Testis (tissue), 2 donors: ENCODE measurements at regions not wholly inside any gene's neighbourhood (a gene's known extent, or its start where the extent isn't known, plus 50 kb on each side); places are given as distances from the start of the nearest gene placed in this dataset.
"Not testable (repeated sequence)": the region's sequence is repeated elsewhere in the genome, so short reads cannot be mapped to it uniquely, and the experiment has no call there.

ENCODE experiments used
- DNase-seq: peaks from one replicate; pipeline ENCODE4 v3.0.0-alpha.2; 2019
- H3K27ac ChIP-seq, 2 donors: fragments of 200-600 bp; sonication (generic); one replicate each; pipeline ENCODE4 v1.5.1; 2019
- H3K27me3 ChIP-seq: fragments of 200-600 bp; sonication (generic); one replicate; pipeline ENCODE4 v1.5.1; 2019
- H3K36me3 ChIP-seq: fragments of 200-600 bp; sonication (generic); one replicate; pipeline ENCODE4 v1.5.1; 2017; ENCODE audit warnings: low read depth; ENCODE audit errors: missing control alignments
- H3K4me1 ChIP-seq: fragments of 200-600 bp; sonication (generic); one replicate; pipeline ENCODE4 v1.5.1; 2019
- H3K4me3 ChIP-seq, 2 donors: fragments of 200-600 bp; sonication (generic); one replicate each; pipeline ENCODE4 v1.5.1; 2017 to 2019
- H3K9me3 ChIP-seq: fragments of 200-600 bp; sonication (generic); one replicate; pipeline ENCODE4 v1.5.1; 2017
- POLR2A ChIP-seq: fragments of 450-650 bp; IDR thresholded peaks from one replicate; pipeline ENCODE4 v1.6.1; 2017; ENCODE audit warnings: antibody characterized with exemption, mild to moderate bottlenecking, moderate library complexity
- WGBS, 2 donors: methylation state at CpG; one replicate each; pipeline ENCODE4 v1.1.5; 2018; 5-methylcytosine and 5-hydroxymethylcytosine counted together
- intact Hi-C: fragments of 100-400 bp; cut with DNase I; formaldehyde crosslinking; loops from one replicate; pipeline ENCODE4 v1.15.1; 2023; ENCODE audit warnings: low total_unique reads
- TF ChIP-seq, protein P1 (sequence below), 3 experiments: fragments of 450-650 bp in 2 of 3; fragments of 200-600 bp in 1 of 3; sonication (generic) in 1 of 3; IDR thresholded peaks; one replicate each; pipeline ENCODE4 v1.5.1; 2016 to 2019; ENCODE audit warnings: antibody characterized with exemption in 3 of 3, mild to moderate bottlenecking in 2 of 3, moderate library complexity in 1 of 3

- 64 to 78% methylated on average over 5 of the region's 5 CpGs for WGBS, 2 donors
- Histone ChIP-seq H3K36me3 (no peaks in the 10 kb centered on the region), H3K4me1 (no peaks in the 10 kb centered on the region), H3K27ac (peak overlapping the region in 1 of 2 donors; percentile 32), H3K27me3 (no peaks in the 10 kb centered on the region), H3K4me3 (no peak overlapping the region), H3K9me3 (no peaks in the 10 kb centered on the region)
- TF ChIP-seq, protein P1, sequence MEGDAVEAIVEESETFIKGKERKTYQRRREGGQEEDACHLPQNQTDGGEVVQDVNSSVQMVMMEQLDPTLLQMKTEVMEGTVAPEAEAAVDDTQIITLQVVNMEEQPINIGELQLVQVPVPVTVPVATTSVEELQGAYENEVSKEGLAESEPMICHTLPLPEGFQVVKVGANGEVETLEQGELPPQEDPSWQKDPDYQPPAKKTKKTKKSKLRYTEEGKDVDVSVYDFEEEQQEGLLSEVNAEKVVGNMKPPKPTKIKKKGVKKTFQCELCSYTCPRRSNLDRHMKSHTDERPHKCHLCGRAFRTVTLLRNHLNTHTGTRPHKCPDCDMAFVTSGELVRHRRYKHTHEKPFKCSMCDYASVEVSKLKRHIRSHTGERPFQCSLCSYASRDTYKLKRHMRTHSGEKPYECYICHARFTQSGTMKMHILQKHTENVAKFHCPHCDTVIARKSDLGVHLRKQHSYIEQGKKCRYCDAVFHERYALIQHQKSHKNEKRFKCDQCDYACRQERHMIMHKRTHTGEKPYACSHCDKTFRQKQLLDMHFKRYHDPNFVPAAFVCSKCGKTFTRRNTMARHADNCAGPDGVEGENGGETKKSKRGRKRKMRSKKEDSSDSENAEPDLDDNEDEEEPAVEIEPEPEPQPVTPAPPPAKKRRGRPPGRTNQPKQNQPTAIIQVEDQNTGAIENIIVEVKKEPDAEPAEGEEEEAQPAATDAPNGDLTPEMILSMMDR (IDR thresholded peaks at IDR 0.05): no peak
- TF ChIP-seq POLR2A: no peak
- DNase-seq: no peak
- intact Hi-C loops: no loop called here
These were observed 98.2 kb upstream of the CHD2 start for GRCh38 chr15:92801774-92802464.

DNA sequence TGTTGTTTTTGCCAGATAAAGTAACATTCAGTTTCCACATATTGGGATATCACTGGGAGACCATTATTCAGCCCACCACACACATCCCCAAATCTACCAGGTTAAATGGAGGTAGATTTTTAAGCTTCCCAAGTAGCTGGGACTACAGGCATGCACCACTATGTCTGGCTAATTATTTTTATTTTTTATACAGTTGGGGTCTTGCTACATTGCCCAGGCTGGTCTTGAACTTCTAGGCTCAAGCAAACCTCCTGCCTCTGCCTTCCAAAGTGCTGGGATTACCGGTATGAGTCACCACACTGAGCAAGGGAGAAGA is 96.6 kb upstream of the CHD2 start:
- no peaks in the 10 kb centered on the region for H3K36me3 ChIP-seq
- no peaks in the 10 kb centered on the region for H3K27me3 ChIP-seq
- TF ChIP-seq POLR2A: no peak
- TF ChIP-seq, protein P1 (IDR thresholded peaks at IDR 0.05): no peak
- no peaks in the 10 kb centered on the region for H3K4me1 ChIP-seq
- no peak overlapping the region for H3K4me3 ChIP-seq
- H3K9me3 ChIP-seq: no peaks in the 10 kb centered on the region
- H3K27ac ChIP-seq: peak overlapping the region in 1 of 2 donors; percentile 75
- 81 to 82% methylated on average over 1 of the region's 1 CpG for WGBS, 2 donors
- intact Hi-C loops: no loop called here
- DNase-seq: no peak

- no peak for TF ChIP-seq POLR2A
- TF ChIP-seq, protein P1 (IDR thresholded peaks at IDR 0.05): no peak
- peak overlapping the region; percentile 28 to 75 for H3K27ac ChIP-seq
- peak; percentile 37 for DNase-seq
- no peaks in the 10 kb centered on the region for H3K4me1 ChIP-seq
- WGBS, 2 donors: 57 to 70% methylated on average over 5 of the region's 5 CpGs
- H3K4me3 ChIP-seq: no peak overlapping the region
- H3K36me3 ChIP-seq: no peaks in the 10 kb centered on the region
- H3K9me3 ChIP-seq: no peaks in the 10 kb centered on the region
- H3K27me3 ChIP-seq: no peaks in the 10 kb centered on the region
- intact Hi-C loops: no loop called here
These were observed 96.1 kb upstream of the CHD2 start for GRCh38 chr15:92803852-92804609.

DNA sequence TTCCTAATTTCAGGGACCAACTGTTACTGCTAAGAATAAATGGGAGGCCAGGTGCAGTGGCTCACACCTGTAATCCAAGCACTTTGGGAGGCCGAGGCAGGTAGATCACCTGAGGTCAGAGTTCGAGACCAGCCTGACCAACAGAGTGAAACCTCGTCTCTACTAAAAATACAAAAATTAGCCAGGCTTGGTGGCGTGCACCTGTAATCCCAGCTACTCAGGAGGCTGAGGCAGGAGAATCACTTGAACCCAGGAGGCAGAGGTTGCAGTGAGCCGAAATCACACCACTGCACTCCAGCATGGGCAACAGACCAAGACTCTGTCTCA is 95.6 kb upstream of the CHD2 start:
- intact Hi-C loops, H3K4me3 ChIP-seq, DNase-seq, H3K4me1 ChIP-seq, H3K36me3 ChIP-seq, H3K27me3 ChIP-seq, H3K9me3 ChIP-seq: not testable (repeated sequence)
- peak overlapping the region in 1 of 2 donors; percentile 75 for H3K27ac ChIP-seq
- WGBS, 2 donors: 91 to 94% methylated on average over 5 of the region's 5 CpGs

DNA sequence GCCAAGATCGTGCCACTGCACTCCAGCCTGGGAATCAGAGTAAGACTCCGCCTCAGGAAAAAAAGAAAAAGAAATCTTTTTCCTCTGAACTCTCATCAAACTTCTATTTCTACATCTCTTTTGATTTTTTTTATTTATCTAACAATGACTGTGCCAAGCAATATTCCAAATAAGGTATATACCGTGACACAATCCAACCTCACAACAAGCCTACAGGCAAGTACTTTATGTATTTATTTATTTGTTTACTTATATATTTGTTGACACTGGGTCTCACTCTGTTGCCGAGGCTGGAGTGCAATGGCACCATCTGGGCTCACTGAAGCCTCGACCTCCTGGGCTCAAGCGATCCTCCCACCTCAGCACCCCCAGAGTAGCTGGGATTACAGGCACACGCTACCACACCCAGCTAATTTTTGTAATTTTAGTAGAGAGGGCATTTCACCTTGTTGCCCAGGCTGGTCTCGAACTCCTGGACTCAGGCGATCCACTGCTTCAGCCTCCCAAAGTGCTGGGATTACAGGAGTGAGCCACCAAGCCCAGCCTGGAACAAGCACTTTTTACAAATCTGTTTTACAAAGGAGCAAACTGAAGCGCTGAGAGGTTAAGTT is 94.9 kb upstream of the CHD2 start:
- intact Hi-C loops: loop anchor here (5.0 kb wide), 1 partner anchor 97 kb away; the partner anchor contains the start of gene CHD2
- WGBS, 2 donors: 88 to 91% methylated on average over 10 of the region's 10 CpGs
- Histone ChIP-seq H3K27me3 (no peaks in the 10 kb centered on the region), H3K4me3 (no peak overlapping the region), H3K36me3 (no peaks in the 10 kb centered on the region), H3K27ac (no peak overlapping the region), H3K9me3 (no peaks in the 10 kb centered on the region), H3K4me1 (peaks cover 3% of the 10 kb centered on the region)
- TF ChIP-seq, protein P1 (IDR thresholded peaks at IDR 0.05): no peak
- TF ChIP-seq POLR2A: no peak
- no peak for DNase-seq

DNA sequence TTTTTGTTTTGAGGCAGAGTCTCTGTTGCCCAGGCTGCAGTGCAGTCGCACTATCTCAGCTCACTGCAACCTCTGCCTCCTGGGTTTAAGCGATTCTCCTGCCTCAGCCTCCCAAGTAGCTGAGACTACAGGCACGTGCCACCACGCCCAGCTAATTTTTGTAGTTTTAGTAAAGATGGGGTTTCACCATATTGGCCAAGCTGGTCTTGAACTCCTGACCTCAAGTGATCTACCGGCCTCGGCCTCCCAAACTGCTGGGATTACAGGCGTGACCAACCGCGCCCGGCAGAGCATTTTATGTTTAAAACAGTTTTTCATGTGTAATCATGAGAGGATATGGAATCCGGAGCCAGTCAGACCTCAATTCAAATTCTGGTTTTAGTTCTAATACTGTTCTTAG is 94.0 kb upstream of the CHD2 start:
- not testable (repeated sequence) for H3K27ac ChIP-seq, H3K9me3 ChIP-seq, DNase-seq, H3K4me3 ChIP-seq, H3K36me3 ChIP-seq, H3K27me3 ChIP-seq
- intact Hi-C loops: loop anchor here (5.0 kb wide), 1 partner anchor 96 kb away; the partner anchor contains the start of gene CHD2
- peaks cover 13% of the 10 kb centered on the region for H3K4me1 ChIP-seq
- WGBS, 2 donors: 68 to 74% methylated on average over 11 of the region's 11 CpGs
